Keratinocyte (primary cell): ENCODE measurements at regions not wholly inside any gene's neighbourhood (a gene's known extent, or its start where the extent isn't known, plus 50 kb on each side); places are given as distances from the start of the nearest gene placed in this dataset.
A peak's percentile ranks its signal among the peaks of the same experiment; 100 is the strongest.
"Not testable (repeated sequence)": the region's sequence is repeated elsewhere in the genome, so short reads cannot be mapped to it uniquely, and the experiment has no call there.

Experiments
- DNase-seq: peaks from one replicate; pipeline ENCODE4 v3.0.0-alpha.2; 2011; ENCODE audit warnings: low read depth, missing footprints, low spot score
- FAIRE-seq: peaks from 2 replicates; lab custom pipeline; 2011; peaks lifted over from hg19 to GRCh38; lab: Jason Lieb, UNC
- H2AFZ ChIP-seq: 2 replicates; pipeline ENCODE4 v1.6.0; 2012; ENCODE audit warnings: low read length, control low read depth, inconsistent platforms; ENCODE audit not compliant: control insufficient read depth
- H3K27ac ChIP-seq: 2 replicates; pipeline ENCODE4 v1.5.1; 2011; ENCODE audit warnings: low read length; ENCODE audit not compliant: control insufficient read depth, insufficient read depth
- H3K27me3 ChIP-seq: 3 replicates; pipeline ENCODE4 v1.6.0; 2011; ENCODE audit warnings: low read length; ENCODE audit not compliant: control insufficient read depth, insufficient read depth; ENCODE audit errors: extremely low read depth
- H3K36me3 ChIP-seq, 2 experiments: 2 replicates in 1 of 2; 3 replicates in 1 of 2; pipeline ENCODE4 v1.5.1; 2011; ENCODE audit warnings: low read length in 2 of 2, mild to moderate bottlenecking in 1 of 2; ENCODE audit not compliant: control insufficient read depth in 2 of 2, insufficient read depth in 2 of 2; ENCODE audit errors: extremely low read depth in 1 of 2
- H3K4me1 ChIP-seq: 3 replicates; pipeline ENCODE4 v1.5.1; 2011; ENCODE audit warnings: low read length; ENCODE audit not compliant: control insufficient read depth, insufficient read depth; ENCODE audit errors: extremely low read depth
- H3K4me2 ChIP-seq: 3 replicates; pipeline ENCODE4 v1.6.0; 2011; ENCODE audit warnings: low read depth, low read length; ENCODE audit not compliant: control insufficient read depth, insufficient read depth; ENCODE audit errors: extremely low read depth
- H3K4me3 ChIP-seq, 3 experiments: fragments of 200-600 bp in 1 of 3; sonication (generic) in 1 of 3; 2 replicates in 2 of 3; 3 replicates in 1 of 3; pipeline ENCODE4 v1.5.1; 2011 to 2016; ENCODE audit warnings: low read length in 3 of 3, mild to moderate bottlenecking in 3 of 3, control low read depth in 2 of 3, inconsistent platforms in 1 of 3, low read depth in 1 of 3, mixed read lengths in 1 of 3, mixed run types in 1 of 3, moderate library complexity in 1 of 3; ENCODE audit not compliant: control insufficient read depth in 2 of 3, insufficient read depth in 2 of 3; ENCODE audit errors: extremely low read depth in 1 of 3
- H3K79me2 ChIP-seq: 2 replicates; pipeline ENCODE4 v1.6.0; 2012; ENCODE audit warnings: low read length; ENCODE audit not compliant: control insufficient read depth, insufficient read depth
- H3K9ac ChIP-seq: 3 replicates; pipeline ENCODE4 v1.6.0; 2011; ENCODE audit warnings: low read length; ENCODE audit not compliant: control insufficient read depth, insufficient read depth; ENCODE audit errors: extremely low read depth
- H3K9me1 ChIP-seq: 3 replicates; pipeline ENCODE4 v1.6.0; 2011; ENCODE audit warnings: low read length; ENCODE audit not compliant: control insufficient read depth, insufficient read depth; ENCODE audit errors: extremely low read depth
- H3K9me3 ChIP-seq: 2 replicates; pipeline ENCODE4 v1.5.1; 2012; ENCODE audit warnings: low read depth, low read length; ENCODE audit not compliant: control insufficient read depth
- H4K20me1 ChIP-seq: 3 replicates; pipeline ENCODE4 v1.6.0; 2011; ENCODE audit warnings: low read length; ENCODE audit not compliant: control insufficient read depth, insufficient read depth; ENCODE audit errors: extremely low read depth
- EZH2 ChIP-seq: IDR thresholded peaks from one replicate; pipeline ENCODE4 v1.6.1; 2012; ENCODE audit warnings: inconsistent platforms, mild to moderate bottlenecking, low read length, moderate library complexity
- dilution Hi-C: fragments of 300-500 bp; cut with MboI; formaldehyde crosslinking; loops from one replicate; pipeline ENCODE4 v1.7.0; 2020; ENCODE audit warnings: low sequenced_read_pairs; ENCODE audit not compliant: extremely low pct_ligation_motif_present
- TF ChIP-seq, protein P1 (sequence below), 3 experiments: IDR thresholded peaks in 1 of 3; conservative IDR thresholded peaks in 1 of 3; optimal IDR thresholded peaks in 1 of 3; 2 replicates in 2 of 3; 3 replicates in 1 of 3; pipeline versions ENCODE3 to v1.5.1; 2011; ENCODE audit warnings: low read length in 3 of 3, mild to moderate bottlenecking in 3 of 3, moderate library complexity in 2 of 3, control low read depth in 1 of 3, inconsistent platforms in 1 of 3; ENCODE audit not compliant: insufficient read depth in 2 of 3; ENCODE audit errors: extremely low read depth in 1 of 3

GRCh38 chr15:98295101-98295759, 334.7 kb downstream of the ARRDC4 start:
- DNase-seq, H3K36me3 ChIP-seq, FAIRE-seq, H3K9me1 ChIP-seq, H3K4me1 ChIP-seq, H3K27ac ChIP-seq, dilution Hi-C loops, H2AFZ ChIP-seq, H3K9me3 ChIP-seq, H3K4me3 ChIP-seq, H3K79me2 ChIP-seq, H3K4me2 ChIP-seq, H3K9ac ChIP-seq, H4K20me1 ChIP-seq: not testable (repeated sequence)
- TF ChIP-seq, protein P1, sequence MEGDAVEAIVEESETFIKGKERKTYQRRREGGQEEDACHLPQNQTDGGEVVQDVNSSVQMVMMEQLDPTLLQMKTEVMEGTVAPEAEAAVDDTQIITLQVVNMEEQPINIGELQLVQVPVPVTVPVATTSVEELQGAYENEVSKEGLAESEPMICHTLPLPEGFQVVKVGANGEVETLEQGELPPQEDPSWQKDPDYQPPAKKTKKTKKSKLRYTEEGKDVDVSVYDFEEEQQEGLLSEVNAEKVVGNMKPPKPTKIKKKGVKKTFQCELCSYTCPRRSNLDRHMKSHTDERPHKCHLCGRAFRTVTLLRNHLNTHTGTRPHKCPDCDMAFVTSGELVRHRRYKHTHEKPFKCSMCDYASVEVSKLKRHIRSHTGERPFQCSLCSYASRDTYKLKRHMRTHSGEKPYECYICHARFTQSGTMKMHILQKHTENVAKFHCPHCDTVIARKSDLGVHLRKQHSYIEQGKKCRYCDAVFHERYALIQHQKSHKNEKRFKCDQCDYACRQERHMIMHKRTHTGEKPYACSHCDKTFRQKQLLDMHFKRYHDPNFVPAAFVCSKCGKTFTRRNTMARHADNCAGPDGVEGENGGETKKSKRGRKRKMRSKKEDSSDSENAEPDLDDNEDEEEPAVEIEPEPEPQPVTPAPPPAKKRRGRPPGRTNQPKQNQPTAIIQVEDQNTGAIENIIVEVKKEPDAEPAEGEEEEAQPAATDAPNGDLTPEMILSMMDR (optimal IDR thresholded peaks at IDR 0.05 in 1 of 3, IDR thresholded peaks at IDR 0.05 in 1 of 3, conservative IDR thresholded peaks at IDR 0.05 in 1 of 3; ENCODE audit: extremely low read depth in 1 of 3, insufficient read depth in 2 of 3, low read length in 3 of 3) = peak; percentile 5 to 39 (median 17)
- H3K27me3 ChIP-seq = peaks cover 20% of the 10 kb centered on the region

- Histone ChIP-seq H3K4me2 (no peak overlapping the region), H3K79me2 (no peaks in the 10 kb centered on the region), H3K27me3 (peaks cover 20% of the 10 kb centered on the region), H3K9me1 (no peaks in the 10 kb centered on the region), H3K27ac (no peak overlapping the region), H3K4me1 (no peaks in the 10 kb centered on the region), H4K20me1 (no peaks in the 10 kb centered on the region), H3K9me3 (no peaks in the 10 kb centered on the region), H3K36me3 (no peaks in the 10 kb centered on the region), H3K9ac (no peak overlapping the region), H3K4me3 (no peak overlapping the region), H2AFZ (no peak overlapping the region)
- FAIRE-seq = no peak
- dilution Hi-C loops = no loop called here
- TF ChIP-seq, protein P1 (optimal IDR thresholded peaks at IDR 0.05 in 1 of 3, IDR thresholded peaks at IDR 0.05 in 1 of 3, conservative IDR thresholded peaks at IDR 0.05 in 1 of 3; ENCODE audit: extremely low read depth in 1 of 3, insufficient read depth in 2 of 3, low read length in 3 of 3) = no peak
- no peak for TF ChIP-seq EZH2
- DNase-seq = no peak
Measured at GRCh38 chr15:98296653-98297052, 336.1 kb downstream of the ARRDC4 start.
